Esophagus muscularis mucosa (tissue), 4 donors: ENCODE measurements at regions not wholly inside any gene's neighbourhood (a gene's known extent, or its start where the extent isn't known, plus 50 kb on each side); places are given as distances from the start of the nearest gene placed in this dataset.
"Not testable (repeated sequence)": the region's sequence is repeated elsewhere in the genome, so short reads cannot be mapped to it uniquely, and the experiment has no call there.

Experiments
- DNase-seq: peaks from one replicate; pipeline ENCODE4 v3.0.0-alpha.2; 2017; ENCODE audit errors: extremely low spot score
- H3K27ac ChIP-seq, 4 donors: fragments of 200-600 bp; sonication (generic); replicated peaks in 1 of 4; 1 replicate in 3 of 4; 2 replicates in 1 of 4; pipeline ENCODE4 v1.5.1; 2016 to 2019; ENCODE audit warnings: mild to moderate bottlenecking in 1 of 4
- H3K27me3 ChIP-seq, 4 donors: fragments of 200-600 bp; sonication (generic); one replicate each; pipeline versions ENCODE4 v1.5.1 to v1.6.0; 2016 to 2019
- H3K36me3 ChIP-seq, 4 donors: fragments of 200-600 bp; sonication (generic); one replicate each; pipeline ENCODE4 v1.5.1; 2016 to 2019
- H3K4me1 ChIP-seq, 4 donors: fragments of 200-600 bp; sonication (generic); one replicate each; pipeline ENCODE4 v1.5.1; 2016 to 2019
- H3K4me3 ChIP-seq, 4 donors: fragments of 200-600 bp; sonication (generic); 1 replicate in 2 of 4; 2 replicates in 2 of 4; pipeline ENCODE4 v1.5.1; 2016 to 2019; ENCODE audit warnings: mild to moderate bottlenecking in 4 of 4, moderate library complexity in 1 of 4
- H3K9me3 ChIP-seq, 4 donors: fragments of 200-600 bp; sonication (generic); 1 replicate in 3 of 4; 2 replicates in 1 of 4; pipeline ENCODE4 v1.5.1; 2016 to 2019
- EP300 ChIP-seq: sonication (generic); formaldehyde crosslinking; IDR thresholded peaks from one replicate; pipeline ENCODE4 v1.6.1; 2017; ENCODE audit warnings: antibody characterized with exemption
- POLR2A ChIP-seq: fragments of 450-650 bp; IDR thresholded peaks from one replicate; pipeline ENCODE4 v1.6.1; 2017; ENCODE audit warnings: antibody characterized with exemption, moderate library complexity, mild to moderate bottlenecking, low read depth
- POLR2AphosphoS5 ChIP-seq, 2 donors: sonication (generic); formaldehyde crosslinking; IDR thresholded peaks; one replicate each; pipeline ENCODE4 v1.6.1; 2017; ENCODE audit warnings: antibody characterized with exemption in 2 of 2
- WGBS: methylation state at CpG from one replicate; pipeline ENCODE4 v1.1.5; 2018; 5-methylcytosine and 5-hydroxymethylcytosine counted together
- intact Hi-C: fragments of 100-400 bp; cut with DNase I; formaldehyde crosslinking; loops from one replicate; pipeline ENCODE4 v1.15.1; 2023
- TF ChIP-seq, protein P1 (sequence below), 3 experiments: fragments of 200-600 bp in 2 of 3; fragments of 450-650 bp in 1 of 3; sonication (generic) in 2 of 3; IDR thresholded peaks; one replicate each; pipeline ENCODE4 v1.5.1; 2017 to 2019; ENCODE audit warnings: antibody characterized with exemption in 3 of 3, mild to moderate bottlenecking in 2 of 3, moderate library complexity in 1 of 3

DNA sequence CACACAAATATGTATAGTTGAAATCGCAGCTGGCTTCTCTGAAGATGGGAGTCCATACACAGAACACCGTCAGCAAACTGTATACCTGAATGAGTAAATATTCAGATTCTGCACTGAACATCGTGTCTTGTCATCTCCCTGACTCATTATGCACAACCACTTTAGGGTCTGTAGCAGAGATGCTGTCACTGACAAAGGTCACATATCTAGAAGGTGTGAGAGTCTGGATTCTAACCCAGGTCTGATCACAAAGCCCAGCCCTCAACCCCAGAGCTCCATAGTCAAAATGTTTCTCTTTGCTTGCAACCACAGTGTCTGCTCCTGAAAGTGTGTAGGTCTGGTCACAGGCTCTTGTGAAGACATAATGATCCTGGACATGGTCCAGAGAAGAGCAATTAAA is 78.3 kb upstream of the PAX8 start:
- TF ChIP-seq POLR2A (no peak), POLR2AphosphoS5 (IDR thresholded peaks at IDR 0.05) (no peak), EP300 (no peak)
- TF ChIP-seq, protein P1, sequence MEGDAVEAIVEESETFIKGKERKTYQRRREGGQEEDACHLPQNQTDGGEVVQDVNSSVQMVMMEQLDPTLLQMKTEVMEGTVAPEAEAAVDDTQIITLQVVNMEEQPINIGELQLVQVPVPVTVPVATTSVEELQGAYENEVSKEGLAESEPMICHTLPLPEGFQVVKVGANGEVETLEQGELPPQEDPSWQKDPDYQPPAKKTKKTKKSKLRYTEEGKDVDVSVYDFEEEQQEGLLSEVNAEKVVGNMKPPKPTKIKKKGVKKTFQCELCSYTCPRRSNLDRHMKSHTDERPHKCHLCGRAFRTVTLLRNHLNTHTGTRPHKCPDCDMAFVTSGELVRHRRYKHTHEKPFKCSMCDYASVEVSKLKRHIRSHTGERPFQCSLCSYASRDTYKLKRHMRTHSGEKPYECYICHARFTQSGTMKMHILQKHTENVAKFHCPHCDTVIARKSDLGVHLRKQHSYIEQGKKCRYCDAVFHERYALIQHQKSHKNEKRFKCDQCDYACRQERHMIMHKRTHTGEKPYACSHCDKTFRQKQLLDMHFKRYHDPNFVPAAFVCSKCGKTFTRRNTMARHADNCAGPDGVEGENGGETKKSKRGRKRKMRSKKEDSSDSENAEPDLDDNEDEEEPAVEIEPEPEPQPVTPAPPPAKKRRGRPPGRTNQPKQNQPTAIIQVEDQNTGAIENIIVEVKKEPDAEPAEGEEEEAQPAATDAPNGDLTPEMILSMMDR (IDR thresholded peaks at IDR 0.05) = no peak
- H3K36me3 ChIP-seq = no peaks in the 10 kb centered on the region
- DNase-seq = no peak
- no peaks in the 10 kb centered on the region for H3K9me3 ChIP-seq
- 92% methylated on average over 3 of the region's 3 CpGs for WGBS
- peaks cover 0 to 15% (median 4%) of the 10 kb centered on the region in 4 donors for H3K4me1 ChIP-seq
- H3K4me3 ChIP-seq = no peak overlapping the region
- intact Hi-C loops = no loop called here
- H3K27me3 ChIP-seq = no peaks in the 10 kb centered on the region
- no peak overlapping the region for H3K27ac ChIP-seq

GRCh38 chr2:113356284-113356683 is 77.6 kb upstream of the PAX8 start:
- H3K4me1 ChIP-seq = peaks cover 0 to 15% (median 4%) of the 10 kb centered on the region in 4 donors
- H3K4me3 ChIP-seq, intact Hi-C loops, H3K9me3 ChIP-seq, H3K36me3 ChIP-seq, H3K27me3 ChIP-seq, DNase-seq, H3K27ac ChIP-seq: not testable (repeated sequence)
- WGBS = 98% methylated on average over 5 of the region's 5 CpGs

GRCh38 chr2:113355339-113356015 is 76.8 kb upstream of the PAX8 start:
- H3K27me3 ChIP-seq, H3K9me3 ChIP-seq, H3K4me3 ChIP-seq, H3K27ac ChIP-seq, DNase-seq, H3K36me3 ChIP-seq, intact Hi-C loops: not testable (repeated sequence)
- H3K4me1 ChIP-seq = peaks cover 0 to 15% (median 4%) of the 10 kb centered on the region in 4 donors
- 73% methylated on average over 8 of the region's 8 CpGs for WGBS

DNA sequence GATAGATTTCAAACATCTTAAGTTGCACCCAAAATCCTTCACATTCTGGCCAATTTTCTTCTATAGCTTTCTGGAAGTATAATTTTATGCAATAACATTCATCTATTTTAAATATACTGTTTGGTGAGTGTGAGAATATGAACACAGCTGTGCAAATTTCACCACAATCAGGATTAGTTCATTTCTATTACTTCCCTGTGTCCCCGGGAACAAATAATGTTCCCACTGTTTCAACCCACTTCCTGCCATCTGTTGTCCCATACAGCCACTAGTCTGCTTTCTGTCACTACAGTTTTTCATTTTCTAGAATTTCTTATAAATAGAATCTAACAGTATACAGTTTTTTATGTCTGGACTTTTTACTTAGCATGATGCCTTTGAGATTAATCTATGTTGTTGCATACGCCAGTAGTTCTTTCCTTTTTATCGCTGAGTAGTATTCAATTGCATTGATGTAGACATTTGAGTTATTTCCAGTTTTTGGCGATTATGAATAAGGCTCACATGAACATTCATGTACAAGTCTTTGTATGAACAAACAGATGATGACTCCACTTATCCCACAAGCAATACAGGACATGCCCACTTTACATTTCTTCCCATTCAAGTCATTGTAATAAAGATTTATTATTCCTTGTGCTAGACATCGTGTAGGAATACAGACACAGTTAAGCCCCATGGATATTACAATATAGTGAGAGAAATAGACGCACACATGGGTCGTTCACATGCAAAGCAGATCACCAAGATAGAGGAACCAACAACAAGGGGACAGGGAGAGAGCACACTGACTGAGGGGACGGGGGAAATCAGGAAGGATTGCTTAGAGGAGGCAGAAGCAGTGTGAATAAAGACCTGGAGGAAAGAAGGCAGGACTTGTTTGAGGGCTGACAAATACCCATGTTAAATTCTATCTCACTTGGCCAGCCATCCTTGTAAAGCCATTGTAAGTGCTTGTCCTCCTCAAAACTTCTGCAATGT is 72.9 kb upstream of the PAX8 start:
- intact Hi-C loops = no loop called here

GRCh38 chr2:113343800-113344199 is 65.1 kb upstream of the PAX8 start:
- H3K36me3 ChIP-seq, H3K9me3 ChIP-seq, H3K27me3 ChIP-seq, H3K27ac ChIP-seq, intact Hi-C loops, H3K4me3 ChIP-seq, DNase-seq: not testable (repeated sequence)
- WGBS = 56% methylated on average over 1 of the region's 1 CpG
- H3K4me1 ChIP-seq = peaks cover 0 to 17% (median 11%) of the 10 kb centered on the region in 4 donors

More for the DNA sequence above, 72.9 kb upstream of the PAX8 start:
- Histone ChIP-seq H3K27me3 (no peaks in the 10 kb centered on the region), H3K4me1 (peaks cover 0 to 13% (median 8%) of the 10 kb centered on the region in 4 donors), H3K4me3 (no peak overlapping the region), H3K27ac (no peak overlapping the region), H3K36me3 (no peaks in the 10 kb centered on the region), H3K9me3 (no peaks in the 10 kb centered on the region)
- DNase-seq = no peak
- no peak for TF ChIP-seq POLR2A
- TF ChIP-seq POLR2AphosphoS5 (IDR thresholded peaks at IDR 0.05) = no peak
- no peak for TF ChIP-seq EP300
- TF ChIP-seq, protein P1 (IDR thresholded peaks at IDR 0.05) = no peak
- 66% methylated on average over 8 of the region's 8 CpGs for WGBS

- no peaks in the 10 kb centered on the region for H3K27me3 ChIP-seq
- TF ChIP-seq POLR2A (no peak), EP300 (no peak), POLR2AphosphoS5 (IDR thresholded peaks at IDR 0.05) (no peak)
- TF ChIP-seq, protein P1 (IDR thresholded peaks at IDR 0.05) = no peak
- WGBS = 62% methylated on average over 9 of the region's 9 CpGs
- no peaks in the 10 kb centered on the region for H3K9me3 ChIP-seq
- peaks cover 3 to 17% (median 11%) of the 10 kb centered on the region in 4 donors for H3K4me1 ChIP-seq
- H3K27ac ChIP-seq = no peak overlapping the region
- H3K36me3 ChIP-seq = no peaks in the 10 kb centered on the region
- intact Hi-C loops = no loop called here
- H3K4me3 ChIP-seq = no peak overlapping the region
- no peak for DNase-seq
Observed at GRCh38 chr2:113342650-113343049, 63.9 kb upstream of the PAX8 start.

- H3K9me3 ChIP-seq, H3K36me3 ChIP-seq, H3K27ac ChIP-seq, H3K4me3 ChIP-seq, intact Hi-C loops, H3K27me3 ChIP-seq, DNase-seq: not testable (repeated sequence)
- WGBS = 68% methylated on average over 3 of the region's 3 CpGs
- H3K4me1 ChIP-seq = peaks cover 3 to 16% (median 8%) of the 10 kb centered on the region in 4 donors
Observed at GRCh38 chr2:113341870-113342253, 63.1 kb upstream of the PAX8 start.
